ENCODE measurements at regions not wholly inside any gene's neighbourhood (a gene's known extent, or its start where the extent isn't known, plus 50 kb on each side); places are given as distances from the start of the nearest gene placed in this dataset.

- TF ChIP-seq CTCF (IDR thresholded peaks at IDR 0.05), result no peak
- intact Hi-C loops (cut with DNase I; ENCODE audit: low total_unique reads), result no loop called here
- Histone ChIP-seq H3K27me3 (no peaks in the 10 kb centered on the region), H3K9me3 (no peaks in the 10 kb centered on the region), H3K4me1 (peaks cover 0 to 21% (median 4%) of the 10 kb centered on the region in 4 donors), H3K4me3 (no peak overlapping the region), H3K36me3 (no peaks in the 10 kb centered on the region), H3K27ac (no peak overlapping the region)
- no peak for DNase-seq
Measured at GRCh38 chr5:53335115-53335514, 145.3 kb upstream of the FST start.

GRCh38 chr5:53337827-53338226 lies 142.6 kb upstream of the FST start:
- no peak overlapping the region for H3K27ac ChIP-seq
- TF ChIP-seq CTCF (IDR thresholded peaks at IDR 0.05), result no peak
- intact Hi-C loops (cut with DNase I; ENCODE audit: low total_unique reads), result no loop called here
- H3K36me3 ChIP-seq, result no peaks in the 10 kb centered on the region
- no peak for DNase-seq
- H3K4me3 ChIP-seq, result no peak overlapping the region
- H3K27me3 ChIP-seq, result no peaks in the 10 kb centered on the region
- H3K4me1 ChIP-seq, result peaks cover 0 to 20% (median 4%) of the 10 kb centered on the region in 4 donors
- no peaks in the 10 kb centered on the region for H3K9me3 ChIP-seq

GRCh38 chr5:53338971-53339370 lies 141.5 kb upstream of the FST start:
- intact Hi-C loops (cut with DNase I; ENCODE audit: low total_unique reads), result no loop called here
- DNase-seq, result no peak
- TF ChIP-seq CTCF (IDR thresholded peaks at IDR 0.05), result no peak
- H3K4me1 ChIP-seq, result peaks cover 0 to 8% (median 3%) of the 10 kb centered on the region in 4 donors
- H3K9me3 ChIP-seq, result no peaks in the 10 kb centered on the region
- H3K4me3 ChIP-seq, result no peak overlapping the region
- H3K27ac ChIP-seq, result no peak overlapping the region
- H3K27me3 ChIP-seq, result no peaks in the 10 kb centered on the region
- no peaks in the 10 kb centered on the region for H3K36me3 ChIP-seq

- Histone ChIP-seq H3K27ac (no peak overlapping the region), H3K9me3 (no peaks in the 10 kb centered on the region), H3K4me1 (peaks cover 0 to 5% (median under 1%) of the 10 kb centered on the region in 4 donors), H3K36me3 (no peaks in the 10 kb centered on the region), H3K4me3 (no peak overlapping the region), H3K27me3 (no peaks in the 10 kb centered on the region)
- no peak for TF ChIP-seq CTCF (IDR thresholded peaks at IDR 0.05)
- DNase-seq, result no peak
- intact Hi-C loops (cut with DNase I; ENCODE audit: low total_unique reads), result no loop called here
Measured at GRCh38 chr5:53339962-53340540, 140.4 kb upstream of the FST start.

GRCh38 chr5:53340956-53341750 lies 139.3 kb upstream of the FST start:
- intact Hi-C loops (cut with DNase I; ENCODE audit: low total_unique reads), result no loop called here
- DNase-seq, result no peak
- TF ChIP-seq CTCF (IDR thresholded peaks at IDR 0.05), result no peak
- no peaks in the 10 kb centered on the region for H3K9me3 ChIP-seq
- H3K4me1 ChIP-seq, result peaks cover 0 to 5% (median 2%) of the 10 kb centered on the region in 4 donors
- H3K36me3 ChIP-seq, result no peaks in the 10 kb centered on the region
- no peaks in the 10 kb centered on the region for H3K27me3 ChIP-seq
- H3K27ac ChIP-seq, result no peak overlapping the region
- H3K4me3 ChIP-seq, result no peak overlapping the region

All from tibial artery (tissue), 4 donors.